GM23248 (cell line): ENCODE measurements at regions not wholly inside any gene's neighbourhood (a gene's known extent, or its start where the extent isn't known, plus 50 kb on each side); places are given as distances from the start of the nearest gene placed in this dataset.

ENCODE experiments used
- DNase-seq: peaks from one replicate; pipeline ENCODE4 v3.0.0-alpha.2; 2015
- H2AFZ ChIP-seq: fragments of 200-600 bp; sonication (generic); 2 replicates; pipeline ENCODE4 v1.6.1; 2016; ENCODE audit warnings: antibody characterized with exemption
- H3F3A ChIP-seq: fragments of 200-600 bp; sonication (generic); 2 replicates; pipeline ENCODE4 v1.6.1; 2016; ENCODE audit warnings: mild to moderate bottlenecking, antibody characterized with exemption, mixed run types; ENCODE audit not compliant: insufficient read depth
- H3K27ac ChIP-seq: fragments of 200-600 bp; sonication (generic); 2 replicates; pipeline ENCODE4 v1.5.1; 2016; ENCODE audit warnings: mild to moderate bottlenecking
- H3K27me3 ChIP-seq: fragments of 200-600 bp; sonication (generic); replicated peaks from 2 replicates; pipeline ENCODE4 v1.6.1; 2016; ENCODE audit warnings: mild to moderate bottlenecking; ENCODE audit not compliant: insufficient read depth
- H3K36me3 ChIP-seq: fragments of 200-600 bp; sonication (generic); 2 replicates; pipeline ENCODE4 v1.6.1; 2016; ENCODE audit warnings: low read depth, mild to moderate bottlenecking
- H3K4me1 ChIP-seq: fragments of 200-600 bp; sonication (generic); 2 replicates; pipeline ENCODE4 v1.6.1; 2016; ENCODE audit warnings: mild to moderate bottlenecking; ENCODE audit not compliant: insufficient read depth
- H3K4me2 ChIP-seq: fragments of 200-600 bp; sonication (generic); one replicate; pipeline ENCODE4 v1.6.1; 2016; ENCODE audit warnings: mild to moderate bottlenecking; ENCODE audit not compliant: unreplicated experiment
- H3K4me3 ChIP-seq: fragments of 200-600 bp; sonication (generic); 2 replicates; pipeline ENCODE4 v1.5.1; 2016; ENCODE audit warnings: mild to moderate bottlenecking
- H3K79me2 ChIP-seq: fragments of 200-600 bp; sonication (generic); 2 replicates; pipeline ENCODE4 v1.6.1; 2016; ENCODE audit warnings: mild to moderate bottlenecking; ENCODE audit not compliant: insufficient read depth
- H3K9ac ChIP-seq: fragments of 200-600 bp; sonication (generic); 2 replicates; pipeline ENCODE4 v1.6.1; 2016; ENCODE audit warnings: mild to moderate bottlenecking
- H3K9me2 ChIP-seq: fragments of 200-600 bp; sonication (generic); 2 replicates; pipeline ENCODE4 v1.6.1; 2016; ENCODE audit warnings: mixed run types, mild to moderate bottlenecking, moderate library complexity; ENCODE audit not compliant: insufficient read depth
- H3K9me3 ChIP-seq: fragments of 200-600 bp; sonication (generic); one replicate; pipeline ENCODE4 v1.6.1; 2017; ENCODE audit warnings: low read depth
- H4K20me1 ChIP-seq: fragments of 200-600 bp; sonication (generic); 2 replicates; pipeline ENCODE4 v1.6.0; 2016; ENCODE audit not compliant: insufficient read depth
- EZH2 ChIP-seq: fragments of 200-600 bp; sonication (generic); IDR thresholded peaks from 2 replicates; pipeline ENCODE4 v1.6.1; 2018; ENCODE audit warnings: antibody characterized with exemption, mild to moderate bottlenecking; ENCODE audit not compliant: insufficient read depth, poor library complexity, severe bottlenecking
- EZH2phosphoT487 ChIP-seq: fragments of 200-600 bp; sonication (generic); IDR thresholded peaks from 2 replicates; pipeline ENCODE4 v1.6.1; 2018; ENCODE audit warnings: antibody characterized with exemption, moderate library complexity, mild to moderate bottlenecking, low read depth; ENCODE audit not compliant: insufficient read depth
- WGBS, 2 experiments: methylation state at CpG; one replicate each; pipeline ENCODE4 v1.1.6; 2015 to 2017; ENCODE audit warnings: low lambda C conversion rate in 2 of 2, low coverage in 1 of 2; ENCODE audit errors: missing lambda C conversion rate in 2 of 2; 5-methylcytosine and 5-hydroxymethylcytosine counted together
- in situ Hi-C: fragments of 300-500 bp; cut with MboI; formaldehyde crosslinking; loops from 2 replicates; pipeline ENCODE4 v1.15.0; 2020

GRCh38 chr2:79210274-79210917, 50.8 kb upstream of the REG3A start:
- no peak for TF ChIP-seq EZH2
- TF ChIP-seq EZH2phosphoT487: no peak
- no peaks in the 10 kb centered on the region for H3K4me1 ChIP-seq
- H3K36me3 ChIP-seq: no peaks in the 10 kb centered on the region
- no peak overlapping the region for H3K27ac ChIP-seq
- no peaks in the 10 kb centered on the region for H3K27me3 ChIP-seq
- H4K20me1 ChIP-seq: no peaks in the 10 kb centered on the region
- no peaks in the 10 kb centered on the region for H3K9me2 ChIP-seq
- H3K9ac ChIP-seq: no peak overlapping the region
- WGBS, 2 experiments: 12 to 29% methylated on average over 2 of the region's 2 CpGs
- no peak overlapping the region for H3K4me2 ChIP-seq
- in situ Hi-C loops: no loop called here
- H2AFZ ChIP-seq: no peak overlapping the region
- no peak overlapping the region for H3K4me3 ChIP-seq
- no peaks in the 10 kb centered on the region for H3F3A ChIP-seq
- H3K79me2 ChIP-seq: no peaks in the 10 kb centered on the region
- no peak for DNase-seq
- H3K9me3 ChIP-seq: no peaks in the 10 kb centered on the region
